LNCaP clone FGC (cell line): ENCODE measurements at regions not wholly inside any gene's neighbourhood (a gene's known extent, or its start where the extent isn't known, plus 50 kb on each side); places are given as distances from the start of the nearest gene placed in this dataset.

ENCODE experiments used
- DNase-seq: peaks from one replicate; pipeline ENCODE4 v3.0.0-alpha.2; 2011; ENCODE audit warnings: low read depth
- H3K4me3 ChIP-seq: 2 replicates; pipeline ENCODE4 v1.5.1; 2011; ENCODE audit warnings: mild to moderate bottlenecking, low read depth, low read length, control low read depth
- CTCF ChIP-seq: IDR thresholded peaks from 2 replicates; pipeline ENCODE4 v1.5.1; 2012; ENCODE audit warnings: mild to moderate bottlenecking; ENCODE audit not compliant: control insufficient read depth, insufficient read depth; ENCODE audit errors: extremely low read depth

GRCh38 chr19:30274987-30275386 lies 97.2 kb upstream of the ZNF536 start:
- H3K4me3 ChIP-seq: no peak overlapping the region
- TF ChIP-seq CTCF: no peak
- DNase-seq: no peak

GRCh38 chr19:30276011-30276882 lies 95.9 kb upstream of the ZNF536 start:
- H3K4me3 ChIP-seq: no peak overlapping the region
- no peak for TF ChIP-seq CTCF
- DNase-seq: no peak

GRCh38 chr19:30276883-30277280 lies 95.3 kb upstream of the ZNF536 start:
- no peak for TF ChIP-seq CTCF

GRCh38 chr19:30277941-30278881 lies 94.0 kb upstream of the ZNF536 start:
- no peak for DNase-seq
- H3K4me3 ChIP-seq: no peak overlapping the region
- no peak for TF ChIP-seq CTCF

More at GRCh38 chr19:30276883-30277280, 95.3 kb upstream of the ZNF536 start:
- no peak for DNase-seq
- no peak overlapping the region for H3K4me3 ChIP-seq

- H3K4me3 ChIP-seq: no peak overlapping the region
- no peak for DNase-seq
- no peak for TF ChIP-seq CTCF
These were observed 93.3 kb upstream of the ZNF536 start for GRCh38 chr19:30278882-30279254.

GRCh38 chr19:30280018-30280417 lies 92.2 kb upstream of the ZNF536 start:
- H3K4me3 ChIP-seq: no peak overlapping the region
- no peak for DNase-seq
- TF ChIP-seq CTCF: no peak
